Fibroblast of villous mesenchyme (primary cell): ENCODE measurements at regions not wholly inside any gene's neighbourhood (a gene's known extent, or its start where the extent isn't known, plus 50 kb on each side); places are given as distances from the start of the nearest gene placed in this dataset.

Experiments used
- DNase-seq: peaks from one replicate; pipeline ENCODE4 v3.0.0-alpha.2; 2010; ENCODE audit warnings: low read depth
- H3K4me3 ChIP-seq: 2 replicates; pipeline ENCODE4 v1.5.1; 2011; ENCODE audit warnings: low read depth, mild to moderate bottlenecking, low read length
- TF ChIP-seq, protein P1 (sequence below): IDR thresholded peaks from 2 replicates; pipeline ENCODE4 v1.5.1; 2012; ENCODE audit warnings: low read depth, mild to moderate bottlenecking, low read length; ENCODE audit not compliant: insufficient read depth

GRCh38 chr19:46921071-46921470 is 60.3 kb downstream of the ARHGAP35 start:
- no peak overlapping the region for H3K4me3 ChIP-seq
- TF ChIP-seq, protein P1, sequence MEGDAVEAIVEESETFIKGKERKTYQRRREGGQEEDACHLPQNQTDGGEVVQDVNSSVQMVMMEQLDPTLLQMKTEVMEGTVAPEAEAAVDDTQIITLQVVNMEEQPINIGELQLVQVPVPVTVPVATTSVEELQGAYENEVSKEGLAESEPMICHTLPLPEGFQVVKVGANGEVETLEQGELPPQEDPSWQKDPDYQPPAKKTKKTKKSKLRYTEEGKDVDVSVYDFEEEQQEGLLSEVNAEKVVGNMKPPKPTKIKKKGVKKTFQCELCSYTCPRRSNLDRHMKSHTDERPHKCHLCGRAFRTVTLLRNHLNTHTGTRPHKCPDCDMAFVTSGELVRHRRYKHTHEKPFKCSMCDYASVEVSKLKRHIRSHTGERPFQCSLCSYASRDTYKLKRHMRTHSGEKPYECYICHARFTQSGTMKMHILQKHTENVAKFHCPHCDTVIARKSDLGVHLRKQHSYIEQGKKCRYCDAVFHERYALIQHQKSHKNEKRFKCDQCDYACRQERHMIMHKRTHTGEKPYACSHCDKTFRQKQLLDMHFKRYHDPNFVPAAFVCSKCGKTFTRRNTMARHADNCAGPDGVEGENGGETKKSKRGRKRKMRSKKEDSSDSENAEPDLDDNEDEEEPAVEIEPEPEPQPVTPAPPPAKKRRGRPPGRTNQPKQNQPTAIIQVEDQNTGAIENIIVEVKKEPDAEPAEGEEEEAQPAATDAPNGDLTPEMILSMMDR, result no peak
- no peak for DNase-seq

- H3K4me3 ChIP-seq, result no peak overlapping the region
- no peak for DNase-seq
- TF ChIP-seq, protein P1, result no peak
These were observed 61.7 kb downstream of the ARHGAP35 start for GRCh38 chr19:46922465-46922864.

- no peak overlapping the region for H3K4me3 ChIP-seq
- DNase-seq, result no peak
- TF ChIP-seq, protein P1, result no peak
These were observed 64.2 kb downstream of the ARHGAP35 start for GRCh38 chr19:46924874-46925547.

- TF ChIP-seq, protein P1, result no peak
- no peak for DNase-seq
- no peak overlapping the region for H3K4me3 ChIP-seq
These were observed 64.8 kb downstream of the ARHGAP35 start for GRCh38 chr19:46925548-46925950.

DNA sequence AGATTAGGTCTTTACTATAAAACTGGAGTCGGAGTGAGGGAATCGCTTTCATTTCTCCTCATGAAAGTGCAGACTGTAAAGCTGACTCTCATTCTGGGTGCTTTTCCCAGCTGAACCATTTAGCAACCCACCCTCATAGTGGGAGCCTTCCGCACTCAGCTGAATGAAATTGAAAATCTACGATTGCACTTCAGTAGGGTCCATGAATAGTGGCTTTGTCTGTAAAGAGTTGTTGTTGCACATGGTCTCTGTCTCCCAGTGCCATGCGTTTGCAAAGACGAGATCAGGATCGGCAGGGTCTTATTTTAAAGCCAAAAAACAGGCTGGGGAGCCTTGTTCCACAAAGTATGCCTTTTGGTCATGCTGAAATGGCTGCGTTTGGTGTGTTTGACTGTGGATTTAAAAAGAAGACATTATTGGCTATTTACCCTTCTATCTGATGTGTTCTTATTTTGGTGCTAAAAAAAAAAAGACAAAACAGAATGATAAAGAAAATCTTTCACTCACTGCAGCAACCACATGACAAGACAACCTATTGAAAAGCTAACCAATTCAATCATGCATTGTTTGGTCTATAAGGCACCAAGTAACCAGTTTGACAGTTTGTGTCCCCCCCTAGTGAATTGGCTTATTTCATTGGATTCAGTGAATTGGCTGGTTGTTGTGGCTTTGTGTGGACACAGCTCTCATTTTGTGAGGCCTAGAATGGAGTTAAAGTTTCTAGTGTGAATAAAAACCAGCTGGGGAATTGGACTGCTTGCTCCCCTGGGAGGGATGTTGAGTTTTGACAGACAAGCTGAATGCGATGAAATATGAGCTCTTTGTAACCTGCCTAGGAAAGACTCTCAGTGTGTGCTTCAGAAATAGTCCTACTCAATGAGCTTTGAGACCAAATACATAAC is 65.6 kb downstream of the ARHGAP35 start:
- TF ChIP-seq, protein P1, result no peak
- DNase-seq, result no peak
- no peak overlapping the region for H3K4me3 ChIP-seq

DNA sequence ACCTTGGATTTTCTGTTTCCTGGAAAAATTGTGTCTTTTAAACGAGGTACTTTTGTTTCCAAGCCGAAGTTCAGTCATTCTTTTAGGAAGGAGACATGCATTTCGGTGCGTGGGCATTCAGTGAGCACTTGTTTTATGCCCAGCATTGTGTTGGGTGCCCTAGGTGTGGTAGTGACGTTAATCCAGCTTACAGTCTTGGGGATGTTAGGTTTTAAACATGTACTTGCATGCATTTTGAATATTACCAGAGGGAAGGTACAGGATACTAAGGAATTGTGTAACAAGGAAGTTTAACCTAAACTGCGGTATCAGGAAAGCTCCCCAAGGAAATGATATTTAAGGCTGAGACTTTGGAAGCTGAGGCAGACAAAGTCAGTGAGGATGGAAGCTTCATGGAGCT is 66.3 kb downstream of the ARHGAP35 start:
- no peak for DNase-seq
- no peak overlapping the region for H3K4me3 ChIP-seq
- TF ChIP-seq, protein P1, result no peak
